ENCODE measurements at regions not wholly inside any gene's neighbourhood (a gene's known extent, or its start where the extent isn't known, plus 50 kb on each side); places are given as distances from the start of the nearest gene placed in this dataset.

- H3K36me3 ChIP-seq: no peaks in the 10 kb centered on the region
- H3K27ac ChIP-seq (replicated peaks): no peak overlapping the region
- intact Hi-C loops (cut with micrococcal nuclease): no loop called here
- peaks cover under 1% of the 10 kb centered on the region for H3K4me1 ChIP-seq
- DNase-seq: peak; percentile 39
- peaks cover 61% of the 10 kb centered on the region for H3K27me3 ChIP-seq (ENCODE audit: low read depth)
- no peaks in the 10 kb centered on the region for H3K9me3 ChIP-seq (replicated peaks)
- TF ChIP-seq CTCF (IDR thresholded peaks at IDR 0.05; ENCODE audit: borderline replicate concordance): no peak
- no peak overlapping the region for H3K4me3 ChIP-seq
Measured at GRCh38 chr16:49200223-49200820, 81.3 kb downstream of the CBLN1 start.

GRCh38 chr16:49195237-49195548, 86.4 kb downstream of the CBLN1 start:
- DNase-seq: no peak
- Histone ChIP-seq H3K9me3 (replicated peaks) (no peaks in the 10 kb centered on the region), H3K36me3 (no peaks in the 10 kb centered on the region), H3K4me3 (no peak overlapping the region), H3K27ac (replicated peaks) (peak overlapping the region; percentile 66), H3K4me1 (peaks cover 4% of the 10 kb centered on the region), H3K27me3 (ENCODE audit: low read depth) (peaks cover 49% of the 10 kb centered on the region)
- TF ChIP-seq CTCF (IDR thresholded peaks at IDR 0.05; ENCODE audit: borderline replicate concordance): no peak
- intact Hi-C loops (cut with micrococcal nuclease): no loop called here

GRCh38 chr16:49194537-49195236, 87.0 kb downstream of the CBLN1 start:
- no peaks in the 10 kb centered on the region for H3K36me3 ChIP-seq
- no peak for TF ChIP-seq CTCF (IDR thresholded peaks at IDR 0.05; ENCODE audit: borderline replicate concordance)
- no peak overlapping the region for H3K4me3 ChIP-seq
- no peaks in the 10 kb centered on the region for H3K9me3 ChIP-seq (replicated peaks)
- intact Hi-C loops (cut with micrococcal nuclease): no loop called here
- H3K27me3 ChIP-seq (ENCODE audit: low read depth): peaks cover 48% of the 10 kb centered on the region
- peak; percentile 46 for DNase-seq
- H3K4me1 ChIP-seq: peaks cover 4% of the 10 kb centered on the region
- H3K27ac ChIP-seq (replicated peaks): peak overlapping the region; percentile 66

GRCh38 chr16:49193596-49193995, 88.0 kb downstream of the CBLN1 start:
- H3K36me3 ChIP-seq: no peaks in the 10 kb centered on the region
- H3K27ac ChIP-seq (replicated peaks): peak overlapping the region; percentile 57
- no peak overlapping the region for H3K4me3 ChIP-seq
- H3K27me3 ChIP-seq (ENCODE audit: low read depth): peaks cover 37% of the 10 kb centered on the region
- H3K4me1 ChIP-seq: peaks cover 4% of the 10 kb centered on the region
- DNase-seq: no peak
- no peak for TF ChIP-seq CTCF (IDR thresholded peaks at IDR 0.05; ENCODE audit: borderline replicate concordance)
- H3K9me3 ChIP-seq (replicated peaks): no peaks in the 10 kb centered on the region
- intact Hi-C loops (cut with micrococcal nuclease): no loop called here

- Histone ChIP-seq H3K4me3 (no peak overlapping the region), H3K9me3 (replicated peaks) (peaks cover 12% of the 10 kb centered on the region), H3K27me3 (ENCODE audit: low read depth) (peaks cover 43% of the 10 kb centered on the region), H3K36me3 (no peaks in the 10 kb centered on the region), H3K27ac (replicated peaks) (no peak overlapping the region), H3K4me1 (no peaks in the 10 kb centered on the region)
- no peak for TF ChIP-seq CTCF (IDR thresholded peaks at IDR 0.05; ENCODE audit: borderline replicate concordance)
- intact Hi-C loops (cut with micrococcal nuclease): no loop called here
- no peak for DNase-seq
Measured at GRCh38 chr16:49189286-49189685, 92.4 kb downstream of the CBLN1 start.

Data from left ventricle myocardium inferior (tissue), 1 donor.